GM23338 (cell line): ENCODE measurements at regions not wholly inside any gene's neighbourhood (a gene's known extent, or its start where the extent isn't known, plus 50 kb on each side); places are given as distances from the start of the nearest gene placed in this dataset.

Experiments used
- ATAC-seq: fragments of 200-7000 bp; cut with Tn5 transposase; 3 replicates; pipeline ENCODE4 v1.9.1; 2020
- DNase-seq: peaks from one replicate; pipeline ENCODE4 v3.0.0-alpha.2; 2015; ENCODE audit warnings: low spot score
- H2AFZ ChIP-seq: fragments of 200-600 bp; sonication (generic); 2 replicates; pipeline ENCODE4 v1.8.0; 2016; ENCODE audit warnings: antibody characterized with exemption, mild to moderate bottlenecking, moderate library complexity
- H3F3A ChIP-seq: fragments of 200-600 bp; sonication (generic); replicated peaks from 2 replicates; pipeline ENCODE4 v1.8.0; 2017; ENCODE audit warnings: antibody characterized with exemption, mixed run types, low read depth
- H3K27ac ChIP-seq: fragments of 200-600 bp; sonication (generic); 2 replicates; pipeline ENCODE4 v1.6.1; 2016; ENCODE audit warnings: low read depth
- H3K27me3 ChIP-seq: fragments of 200-600 bp; sonication (generic); 2 replicates; pipeline ENCODE4 v1.8.0; 2016; ENCODE audit warnings: mild to moderate bottlenecking, mixed run types, moderate library complexity; ENCODE audit not compliant: insufficient read depth
- H3K36me3 ChIP-seq: fragments of 200-600 bp; sonication (generic); 2 replicates; pipeline ENCODE4 v1.8.0; 2016; ENCODE audit warnings: mild to moderate bottlenecking; ENCODE audit not compliant: insufficient read depth
- H3K4me1 ChIP-seq: fragments of 200-600 bp; sonication (generic); 2 replicates; pipeline ENCODE4 v1.8.0; 2016; ENCODE audit warnings: mild to moderate bottlenecking, moderate library complexity; ENCODE audit not compliant: insufficient read depth
- H3K4me2 ChIP-seq: fragments of 200-600 bp; sonication (generic); 2 replicates; pipeline ENCODE4 v1.7.1; 2017; ENCODE audit warnings: mixed run types
- H3K4me3 ChIP-seq: fragments of 200-600 bp; sonication (generic); 2 replicates; pipeline ENCODE4 v1.6.1; 2016; ENCODE audit warnings: mixed run types
- H3K79me2 ChIP-seq: fragments of 200-600 bp; sonication (generic); replicated peaks from 2 replicates; pipeline ENCODE4 v1.8.0; 2017; ENCODE audit warnings: mild to moderate bottlenecking; ENCODE audit not compliant: insufficient read depth
- H3K9me2 ChIP-seq: fragments of 200-600 bp; sonication (generic); 2 replicates; pipeline ENCODE4 v1.8.0; 2017; ENCODE audit not compliant: insufficient read depth
- H4K20me1 ChIP-seq: fragments of 200-600 bp; sonication (generic); replicated peaks from 2 replicates; pipeline ENCODE4 v1.8.0; 2017; ENCODE audit warnings: mild to moderate bottlenecking; ENCODE audit not compliant: insufficient read depth
- H3K27ac Mint-ChIP-seq: 2 replicates; pipeline ENCODE4 v1.8.0; 2020; ENCODE audit warnings: inconsistent platforms, mild to moderate bottlenecking, moderate library complexity, mixed read lengths
- H3K27me3 Mint-ChIP-seq: 3 replicates; pipeline ENCODE4 v1.8.0; 2022; ENCODE audit warnings: low read depth, mild to moderate bottlenecking, moderate library complexity, mixed read lengths, inconsistent platforms; ENCODE audit not compliant: insufficient read depth, poor library complexity
- H3K36me3 Mint-ChIP-seq: 3 replicates; pipeline ENCODE4 v1.8.0; 2021; ENCODE audit warnings: low read depth, mild to moderate bottlenecking, inconsistent platforms, moderate library complexity, mixed read lengths
- H3K4me1 Mint-ChIP-seq: 3 replicates; pipeline ENCODE4 v1.8.0; 2020; ENCODE audit warnings: mild to moderate bottlenecking, inconsistent platforms, mixed read lengths
- H3K4me3 Mint-ChIP-seq: 3 replicates; pipeline ENCODE4 v1.8.0; 2021; ENCODE audit warnings: moderate library complexity, mild to moderate bottlenecking, inconsistent platforms, mixed read lengths
- H3K9me3 Mint-ChIP-seq: 3 replicates; pipeline ENCODE4 v1.8.0; 2020; ENCODE audit warnings: moderate library complexity, mild to moderate bottlenecking, inconsistent platforms, mixed read lengths
- CREB1 ChIP-seq: fragments of 250-450 bp; sonication (Bioruptor Pico); IDR thresholded peaks from 2 replicates; pipeline ENCODE4 v1.5.0; 2020; ENCODE audit warnings: low read depth, mild to moderate bottlenecking, moderate library complexity
- CTCF ChIP-seq, 2 experiments: fragments of 200-600 bp in 1 of 2; sonication (generic) in 1 of 2; conservative IDR thresholded peaks; 2 replicates each; pipeline versions ENCODE4 v1.5.1 to v1.6.1; 2016 to 2017; ENCODE audit warnings: antibody characterized with exemption in 2 of 2, low read depth in 2 of 2, mild to moderate bottlenecking in 2 of 2, moderate library complexity in 1 of 2
- ETS1 ChIP-seq: IDR thresholded peaks from 2 replicates; pipeline ENCODE4 v1.6.1; 2016; ENCODE audit warnings: antibody characterized with exemption
- EZH2 ChIP-seq: fragments of 200-600 bp; sonication (generic); IDR thresholded peaks from one replicate; pipeline ENCODE4 v1.8.0; 2017; ENCODE audit warnings: antibody characterized with exemption, mild to moderate bottlenecking, low read depth; ENCODE audit not compliant: unreplicated experiment
- EZH2phosphoT487 ChIP-seq: fragments of 200-600 bp; sonication (generic); IDR thresholded peaks from one replicate; pipeline ENCODE4 v1.8.1; 2018; ENCODE audit warnings: antibody characterized with exemption; ENCODE audit not compliant: unreplicated experiment
- JUNB ChIP-seq: IDR thresholded peaks from one replicate; pipeline ENCODE4 v1.6.1; 2016; ENCODE audit warnings: antibody characterized with exemption; ENCODE audit not compliant: unreplicated experiment
- NANOG ChIP-seq: IDR thresholded peaks from 2 replicates; pipeline ENCODE4 v1.6.1; 2016; ENCODE audit warnings: antibody characterized with exemption, borderline replicate concordance
- POLR2AphosphoS5 ChIP-seq: IDR thresholded peaks from 2 replicates; pipeline ENCODE4 v1.6.1; 2016; ENCODE audit warnings: antibody characterized with exemption, low read depth
- REST ChIP-seq: IDR thresholded peaks from one replicate; pipeline ENCODE4 v1.6.1; 2018; ENCODE audit warnings: antibody characterized with exemption; ENCODE audit not compliant: unreplicated experiment
- STAT1 ChIP-seq: IDR thresholded peaks from one replicate; pipeline ENCODE4 v1.6.1; 2016; ENCODE audit warnings: antibody characterized with exemption; ENCODE audit not compliant: unreplicated experiment
- ZNF114 ChIP-seq: fragments of 250-450 bp; sonication (Bioruptor Pico); IDR thresholded peaks from 2 replicates; pipeline ENCODE4 v1.5.0; 2020; ENCODE audit warnings: mild to moderate bottlenecking, moderate library complexity
- ZNF331 ChIP-seq: fragments of 250-450 bp; sonication (Bioruptor Pico); IDR thresholded peaks from 2 replicates; pipeline ENCODE4 v1.5.0; 2020; ENCODE audit warnings: low read depth, mild to moderate bottlenecking, moderate library complexity
- ZNF462 ChIP-seq: fragments of 250-450 bp; sonication (Bioruptor Pico); IDR thresholded peaks from 2 replicates; pipeline ENCODE4 v1.5.0; 2020; ENCODE audit warnings: mild to moderate bottlenecking, moderate library complexity

GRCh38 chr12:78600541-78600940, 264.0 kb upstream of the SYT1 start:
- TF ChIP-seq CTCF (conservative IDR thresholded peaks at IDR 0.05; ENCODE audit: low read depth in 2 of 2) (no peak), POLR2AphosphoS5 (no peak), ETS1 (no peak), EZH2phosphoT487 (no peak), ZNF114 (CRISPR knock-in tag) (no peak), NANOG (no peak), STAT1 (no peak), CREB1 (CRISPR knock-in tag) (no peak), JUNB (no peak), ZNF462 (no peak), EZH2 (no peak), REST (no peak), ZNF331 (CRISPR knock-in tag) (no peak)
- Histone ChIP-seq H3K79me2 (no peaks in the 10 kb centered on the region), H3K4me1 (no peaks in the 10 kb centered on the region), H3F3A (no peaks in the 10 kb centered on the region), H3K9me2 (peaks cover 2% of the 10 kb centered on the region; the same call in 1 of the 2 replicates), H3K36me3 (no peaks in the 10 kb centered on the region; the same call in 1 of the 2 replicates), H3K27ac (no peak overlapping the region), H2AFZ (no peak overlapping the region), H4K20me1 (no peaks in the 10 kb centered on the region), H3K4me3 (no peak overlapping the region), H3K27me3 (no peaks in the 10 kb centered on the region), H3K4me2 (no peak overlapping the region)
- no peaks in the 10 kb centered on the region for H3K4me1 Mint-ChIP-seq
- H3K27me3 Mint-ChIP-seq, result no peaks in the 10 kb centered on the region
- peaks cover 22% of the 10 kb centered on the region; the same call in 2 of the 3 replicates for H3K36me3 Mint-ChIP-seq
- H3K27ac Mint-ChIP-seq, result no peak overlapping the region
- peaks cover 28% of the 10 kb centered on the region for H3K9me3 Mint-ChIP-seq
- DNase-seq (no peak), ATAC-seq (no peak)
- no peak overlapping the region for H3K4me3 Mint-ChIP-seq
